ENCODE measurements at regions not wholly inside any gene's neighbourhood (a gene's known extent, or its start where the extent isn't known, plus 50 kb on each side); places are given as distances from the start of the nearest gene placed in this dataset.
A peak's percentile ranks its signal among the peaks of the same experiment; 100 is the strongest.

DNA sequence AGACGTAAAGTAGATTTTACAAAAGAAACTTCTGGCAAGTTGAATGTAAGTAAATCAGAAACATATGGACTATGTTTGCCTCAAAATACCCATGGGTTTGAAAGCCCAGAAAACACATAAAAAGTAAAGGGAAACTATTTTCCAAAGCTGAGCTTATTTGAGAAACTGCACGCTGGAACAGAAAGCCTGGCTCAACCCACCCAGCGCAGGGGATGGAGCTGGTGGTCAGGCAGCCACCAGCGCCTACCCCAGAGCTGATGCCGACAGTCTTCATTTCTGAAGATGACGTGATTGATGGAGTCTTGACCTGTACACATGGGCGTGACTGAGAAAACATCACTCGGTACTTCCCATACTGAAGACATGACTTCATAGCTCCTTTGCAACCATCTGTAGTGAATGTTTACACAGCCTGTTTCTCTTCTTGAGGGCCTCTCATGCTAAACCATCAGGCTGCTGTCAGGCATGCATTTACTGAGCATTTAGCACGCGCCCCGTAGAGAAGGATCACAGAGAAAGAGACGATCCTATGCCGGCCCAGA, 232.6 kb upstream of the AUTS2 start:
- H3K36me3 ChIP-seq (ENCODE audit: control insufficient read depth in 2 of 2, insufficient read depth in 1 of 2, low read length in 2 of 2), result no peaks in the 10 kb centered on the region
- H3K9me3 ChIP-seq (ENCODE audit: control insufficient read depth, insufficient read depth, low read depth, low read length), result no peaks in the 10 kb centered on the region
- CTCF ChIA-PET, result interaction anchor here (0.6 kb wide), 1 partner anchor 70 kb away, joined by 3 read pairs; no protein-coding TSS in a partner anchor
- POLR2A ChIA-PET, result no interaction called here
- peaks cover 7% of the 10 kb centered on the region for H3K4me1 ChIP-seq (ENCODE audit: control insufficient read depth, insufficient read depth, low read length)
- no peak overlapping the region for H3K4me3 ChIP-seq (ENCODE audit: low read depth, low read length)
- peak overlapping the region; percentile 61 for H3K27ac ChIP-seq (ENCODE audit: extremely low read depth, low read depth, low read length)
- peak; percentile 90 for TF ChIP-seq SP7 (tag by site-specific recombination; IDR thresholded peaks at IDR 0.05)
- TF ChIP-seq, protein P1, sequence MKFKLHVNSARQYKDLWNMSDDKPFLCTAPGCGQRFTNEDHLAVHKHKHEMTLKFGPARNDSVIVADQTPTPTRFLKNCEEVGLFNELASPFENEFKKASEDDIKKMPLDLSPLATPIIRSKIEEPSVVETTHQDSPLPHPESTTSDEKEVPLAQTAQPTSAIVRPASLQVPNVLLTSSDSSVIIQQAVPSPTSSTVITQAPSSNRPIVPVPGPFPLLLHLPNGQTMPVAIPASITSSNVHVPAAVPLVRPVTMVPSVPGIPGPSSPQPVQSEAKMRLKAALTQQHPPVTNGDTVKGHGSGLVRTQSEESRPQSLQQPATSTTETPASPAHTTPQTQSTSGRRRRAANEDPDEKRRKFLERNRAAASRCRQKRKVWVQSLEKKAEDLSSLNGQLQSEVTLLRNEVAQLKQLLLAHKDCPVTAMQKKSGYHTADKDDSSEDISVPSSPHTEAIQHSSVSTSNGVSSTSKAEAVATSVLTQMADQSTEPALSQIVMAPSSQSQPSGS (tag by site-specific recombination; IDR thresholded peaks at IDR 0.05; ENCODE audit: low read depth), result peak; percentile 70
- no peak for TF ChIP-seq ZNF529 (tag by site-specific recombination; IDR thresholded peaks at IDR 0.05; ENCODE audit: insufficient replicate concordance)
- TF ChIP-seq ZNF660 (tag by site-specific recombination; IDR thresholded peaks at IDR 0.05), result peak; percentile 12; the same call in 1 of the 2 replicates
- TF ChIP-seq ZNF48 (tag by site-specific recombination; IDR thresholded peaks at IDR 0.05), result no peak
- TF ChIP-seq CTCF (tag by site-specific recombination; IDR thresholded peaks at IDR 0.05), result no peak
- TF ChIP-seq, protein P2, sequence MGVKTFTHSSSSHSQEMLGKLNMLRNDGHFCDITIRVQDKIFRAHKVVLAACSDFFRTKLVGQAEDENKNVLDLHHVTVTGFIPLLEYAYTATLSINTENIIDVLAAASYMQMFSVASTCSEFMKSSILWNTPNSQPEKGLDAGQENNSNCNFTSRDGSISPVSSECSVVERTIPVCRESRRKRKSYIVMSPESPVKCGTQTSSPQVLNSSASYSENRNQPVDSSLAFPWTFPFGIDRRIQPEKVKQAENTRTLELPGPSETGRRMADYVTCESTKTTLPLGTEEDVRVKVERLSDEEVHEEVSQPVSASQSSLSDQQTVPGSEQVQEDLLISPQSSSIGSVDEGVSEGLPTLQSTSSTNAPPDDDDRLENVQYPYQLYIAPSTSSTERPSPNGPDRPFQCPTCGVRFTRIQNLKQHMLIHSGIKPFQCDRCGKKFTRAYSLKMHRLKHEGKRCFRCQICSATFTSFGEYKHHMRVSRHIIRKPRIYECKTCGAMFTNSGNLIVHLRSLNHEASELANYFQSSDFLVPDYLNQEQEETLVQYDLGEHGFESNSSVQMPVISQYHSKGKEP (tag by site-specific recombination; IDR thresholded peaks at IDR 0.05), result peak; percentile 88
- no peak for TF ChIP-seq ZNF426 (tag by site-specific recombination; IDR thresholded peaks at IDR 0.05)
- no peak for TF ChIP-seq REPIN1 (tag by site-specific recombination; IDR thresholded peaks at IDR 0.05; ENCODE audit: low read depth)
- peak; percentile 33; the same call in 1 of the 2 replicates for TF ChIP-seq KLF10 (tag by site-specific recombination; IDR thresholded peaks at IDR 0.05)
- peak; percentile 75 for TF ChIP-seq KLF1 (tag by site-specific recombination; IDR thresholded peaks at IDR 0.05)
- no peak for TF ChIP-seq BCL11B (tag by site-specific recombination; IDR thresholded peaks at IDR 0.05; ENCODE audit: low read depth)
- TF ChIP-seq ZEB2 (tag by site-specific recombination; IDR thresholded peaks at IDR 0.05), result peak; percentile 80
- TF ChIP-seq WT1 (tag by site-specific recombination; IDR thresholded peaks at IDR 0.05), result 0 out of 2 replicates have a peak, but pooled peaks have one; percentile 43
- TF ChIP-seq ZBTB1 (tag by site-specific recombination; IDR thresholded peaks at IDR 0.05), result 0 out of 2 replicates have a peak, but pooled peaks have one; percentile 14
- TF ChIP-seq, protein P3, sequence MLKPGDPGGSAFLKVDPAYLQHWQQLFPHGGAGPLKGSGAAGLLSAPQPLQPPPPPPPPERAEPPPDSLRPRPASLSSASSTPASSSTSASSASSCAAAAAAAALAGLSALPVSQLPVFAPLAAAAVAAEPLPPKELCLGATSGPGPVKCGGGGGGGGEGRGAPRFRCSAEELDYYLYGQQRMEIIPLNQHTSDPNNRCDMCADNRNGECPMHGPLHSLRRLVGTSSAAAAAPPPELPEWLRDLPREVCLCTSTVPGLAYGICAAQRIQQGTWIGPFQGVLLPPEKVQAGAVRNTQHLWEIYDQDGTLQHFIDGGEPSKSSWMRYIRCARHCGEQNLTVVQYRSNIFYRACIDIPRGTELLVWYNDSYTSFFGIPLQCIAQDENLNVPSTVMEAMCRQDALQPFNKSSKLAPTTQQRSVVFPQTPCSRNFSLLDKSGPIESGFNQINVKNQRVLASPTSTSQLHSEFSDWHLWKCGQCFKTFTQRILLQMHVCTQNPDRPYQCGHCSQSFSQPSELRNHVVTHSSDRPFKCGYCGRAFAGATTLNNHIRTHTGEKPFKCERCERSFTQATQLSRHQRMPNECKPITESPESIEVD (tag by site-specific recombination; IDR thresholded peaks at IDR 0.05), result peak; percentile 29; the same call in 1 of the 2 replicates
- peak; percentile 72; the same call in 1 of the 2 replicates for TF ChIP-seq ZNF843 (tag by site-specific recombination; IDR thresholded peaks at IDR 0.05)
- TF ChIP-seq, protein P4, sequence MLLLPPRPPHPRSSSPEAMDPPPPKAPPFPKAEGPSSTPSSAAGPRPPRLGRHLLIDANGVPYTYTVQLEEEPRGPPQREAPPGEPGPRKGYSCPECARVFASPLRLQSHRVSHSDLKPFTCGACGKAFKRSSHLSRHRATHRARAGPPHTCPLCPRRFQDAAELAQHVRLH (tag by site-specific recombination; IDR thresholded peaks at IDR 0.05), result peak; percentile 29; the same call in 1 of the 2 replicates
- 0 out of 2 replicates have a peak, but pooled peaks have one; percentile 34 for TF ChIP-seq ZNF24 (tag by site-specific recombination; IDR thresholded peaks at IDR 0.05)
- no peak for TF ChIP-seq YY1 (tag by site-specific recombination; IDR thresholded peaks at IDR 0.05)
- TF ChIP-seq ZNF518A (tag by site-specific recombination; conservative IDR thresholded peaks at IDR 0.05; ENCODE audit: low read depth), result 0 out of 2 replicates have a peak, but pooled peaks have one; percentile 23
- TF ChIP-seq ZNF600 (tag by site-specific recombination; IDR thresholded peaks at IDR 0.05), result peak; percentile 72
- TF ChIP-seq TCF7L2 (IDR thresholded peaks at IDR 0.05; ENCODE audit: borderline replicate concordance, low read depth, low read length), result no peak
- peak; percentile 84 for TF ChIP-seq ZBTB17 (tag by site-specific recombination; IDR thresholded peaks at IDR 0.05)
- TF ChIP-seq ZNF561 (tag by site-specific recombination; IDR thresholded peaks at IDR 0.05; ENCODE audit: borderline replicate concordance), result peak; percentile 68; the same call in 1 of the 2 replicates
- TF ChIP-seq OSR2 (tag by site-specific recombination; IDR thresholded peaks at IDR 0.05), result peak; percentile 83

All from HEK293 (cell line).